Left kidney (tissue), 1 donor: ENCODE measurements at regions not wholly inside any gene's neighbourhood (a gene's known extent, or its start where the extent isn't known, plus 50 kb on each side); places are given as distances from the start of the nearest gene placed in this dataset.
"Not testable (repeated sequence)": the region's sequence is repeated elsewhere in the genome, so short reads cannot be mapped to it uniquely, and the experiment has no call there.

ENCODE experiments used
- DNase-seq: peaks from one replicate; pipeline ENCODE4 v3.0.0-alpha.2; 2013

GRCh38 chr15:66964791-66965190 is 100.6 kb upstream of the SMAD3 start:
- DNase-seq, result no peak

GRCh38 chr15:66965201-66965900 is 100.1 kb upstream of the SMAD3 start:
- DNase-seq, result no peak

- no peak for DNase-seq
Observed at GRCh38 chr15:66966256-66966655, 99.1 kb upstream of the SMAD3 start.

GRCh38 chr15:66968806-66969596 is 96.4 kb upstream of the SMAD3 start:
- DNase-seq, result no peak

- not testable (repeated sequence) for DNase-seq
Observed at GRCh38 chr15:66974131-66974530, 91.3 kb upstream of the SMAD3 start.

GRCh38 chr15:66976106-66976640 is 89.2 kb upstream of the SMAD3 start:
- DNase-seq, result not testable (repeated sequence)

- DNase-seq, result not testable (repeated sequence)
Observed at GRCh38 chr15:66980326-66980725, 85.1 kb upstream of the SMAD3 start.

GRCh38 chr15:66981771-66982170 is 83.6 kb upstream of the SMAD3 start:
- DNase-seq, result no peak

- no peak for DNase-seq
Observed at GRCh38 chr15:66982250-66982649, 83.2 kb upstream of the SMAD3 start.

GRCh38 chr15:66982816-66983215 is 82.6 kb upstream of the SMAD3 start:
- no peak for DNase-seq

GRCh38 chr15:66985653-66986052 is 79.7 kb upstream of the SMAD3 start:
- no peak for DNase-seq

GRCh38 chr15:66986951-66987350 is 78.5 kb upstream of the SMAD3 start:
- DNase-seq, result no peak

GRCh38 chr15:66993090-66993489 is 72.3 kb upstream of the SMAD3 start:
- DNase-seq, result no peak

GRCh38 chr15:66993874-66994696 is 71.3 kb upstream of the SMAD3 start:
- no peak for DNase-seq

- no peak for DNase-seq
Observed at GRCh38 chr15:66994927-66995656, 70.3 kb upstream of the SMAD3 start.

- DNase-seq, result no peak
Observed at GRCh38 chr15:66996094-66996493, 69.3 kb upstream of the SMAD3 start.

- DNase-seq, result no peak
Observed at GRCh38 chr15:66997212-66997611, 68.2 kb upstream of the SMAD3 start.

GRCh38 chr15:66998234-66998633 is 67.2 kb upstream of the SMAD3 start:
- not testable (repeated sequence) for DNase-seq

- no peak for DNase-seq
Observed at GRCh38 chr15:66999046-66999968, 66.1 kb upstream of the SMAD3 start.

GRCh38 chr15:67000896-67001295 is 64.5 kb upstream of the SMAD3 start:
- no peak for DNase-seq

GRCh38 chr15:67002368-67002767 is 63.0 kb upstream of the SMAD3 start:
- DNase-seq, result no peak
